Transverse colon (tissue), 4 donors: ENCODE measurements at regions not wholly inside any gene's neighbourhood (a gene's known extent, or its start where the extent isn't known, plus 50 kb on each side); places are given as distances from the start of the nearest gene placed in this dataset.

Source experiments
- DNase-seq: peaks from one replicate; pipeline ENCODE4 v3.0.0-alpha.2; 2019
- H3K27ac ChIP-seq, 4 donors: fragments of 200-600 bp; sonication (generic); 2 replicates each; pipeline ENCODE4 v1.5.1; 2016 to 2018; ENCODE audit warnings: inconsistent platforms in 4 of 4
- H3K27me3 ChIP-seq: fragments of 200-600 bp; sonication (generic); 2 replicates; pipeline ENCODE4 v1.5.1; 2017; ENCODE audit warnings: inconsistent platforms
- H3K36me3 ChIP-seq, 4 donors: fragments of 200-600 bp; sonication (generic); 2 replicates each; pipeline ENCODE4 v1.5.1; 2017 to 2019; ENCODE audit warnings: inconsistent platforms in 4 of 4
- H3K4me1 ChIP-seq, 4 donors: fragments of 200-600 bp; sonication (generic); 2 replicates each; pipeline ENCODE4 v1.5.1; 2017 to 2020; ENCODE audit warnings: inconsistent platforms in 4 of 4
- H3K4me3 ChIP-seq, 4 donors: fragments of 200-600 bp; sonication (generic); 1 replicate in 1 of 4; 2 replicates in 3 of 4; pipeline versions ENCODE4 v1.5.1 to v1.6.1; 2017 to 2019; ENCODE audit warnings: inconsistent platforms in 4 of 4
- H3K9me3 ChIP-seq, 2 donors: fragments of 200-600 bp; sonication (generic); 2 replicates each; pipeline ENCODE4 v1.5.1; 2017 to 2019; ENCODE audit warnings: inconsistent platforms in 2 of 2
- CTCF ChIP-seq, 5 experiments: fragments of 200-600 bp in 3 of 5; fragments of 450-650 bp in 2 of 5; sonication (generic) in 3 of 5; IDR thresholded peaks; 1 replicate in 2 of 5; 2 replicates in 3 of 5; pipeline ENCODE4 v1.5.1; 2016 to 2017; ENCODE audit warnings: antibody characterized with exemption in 5 of 5, inconsistent platforms in 3 of 5, mild to moderate bottlenecking in 2 of 5, moderate library complexity in 1 of 5
- EP300 ChIP-seq: sonication (generic); formaldehyde crosslinking; IDR thresholded peaks from one replicate; pipeline ENCODE4 v1.6.1; 2017; ENCODE audit warnings: antibody characterized with exemption, low read depth
- POLR2A ChIP-seq: fragments of 450-650 bp; IDR thresholded peaks from one replicate; pipeline ENCODE4 v1.6.1; 2016; ENCODE audit warnings: antibody characterized with exemption, mild to moderate bottlenecking, moderate library complexity
- POLR2AphosphoS5 ChIP-seq, 3 donors: sonication (generic); formaldehyde crosslinking; IDR thresholded peaks; one replicate each; pipeline ENCODE4 v1.6.1; 2016; ENCODE audit warnings: antibody characterized with exemption in 3 of 3
- WGBS, 2 donors: methylation state at CpG; one replicate each; pipeline ENCODE4 v1.1.5; 2018; ENCODE audit warnings: low coverage in 1 of 2; 5-methylcytosine and 5-hydroxymethylcytosine counted together
- in situ Hi-C, 4 donors: fragments of 200-750 bp; cut with MboI; loops; one replicate each; pipeline versions ENCODE4 v1.15.0 to v1.15.1; 2017; ENCODE audit warnings: low sequenced_read_pairs in 3 of 4, low pct_ligation_motif_present in 1 of 4, low pct_unique_long_range_greater_than_20kb in 1 of 4
- intact Hi-C: fragments of 100-400 bp; cut with DNase I; formaldehyde crosslinking; loops from one replicate; pipeline ENCODE4 v1.15.1; 2023; ENCODE audit warnings: low total_unique reads

- H3K27ac ChIP-seq, result no peak overlapping the region
- in situ Hi-C loops (no loop called here), intact Hi-C loops (no loop called here)
- no peak for TF ChIP-seq CTCF (IDR thresholded peaks at IDR 0.05)
- TF ChIP-seq POLR2AphosphoS5 (IDR thresholded peaks at IDR 0.05), result no peak
- TF ChIP-seq POLR2A, result no peak
- no peak for TF ChIP-seq EP300
- no peak overlapping the region for H3K4me3 ChIP-seq
- no peaks in the 10 kb centered on the region for H3K9me3 ChIP-seq
- WGBS, 2 donors, result 79 to 100% methylated on average over 1 to 7 of the region's 7 CpGs
- peaks cover 0 to 9% (median 0%) of the 10 kb centered on the region in 4 donors for H3K4me1 ChIP-seq
- no peak for DNase-seq
- H3K27me3 ChIP-seq, result no peaks in the 10 kb centered on the region
- H3K36me3 ChIP-seq, result no peaks in the 10 kb centered on the region
These were observed 102.0 kb upstream of the GATB start for GRCh38 chr4:151862766-151863165.

GRCh38 chr4:151860561-151861093, 99.8 kb upstream of the GATB start:
- Histone ChIP-seq H3K9me3 (no peaks in the 10 kb centered on the region), H3K4me1 (peaks cover 0 to 5% (median 0%) of the 10 kb centered on the region in 4 donors), H3K27ac (no peak overlapping the region), H3K27me3 (no peaks in the 10 kb centered on the region), H3K4me3 (no peak overlapping the region), H3K36me3 (no peaks in the 10 kb centered on the region)
- DNase-seq, result no peak
- in situ Hi-C loops (no loop called here), intact Hi-C loops (no loop called here)
- TF ChIP-seq CTCF (IDR thresholded peaks at IDR 0.05), result no peak
- no peak for TF ChIP-seq EP300
- TF ChIP-seq POLR2AphosphoS5 (IDR thresholded peaks at IDR 0.05), result no peak
- TF ChIP-seq POLR2A, result no peak
- WGBS, 2 donors, result 79 to 86% methylated on average over 11 to 16 of the region's 16 CpGs

GRCh38 chr4:151859641-151860040, 98.8 kb upstream of the GATB start:
- WGBS, 2 donors, result 85 to 100% methylated on average over 2 to 3 of the region's 3 CpGs
- in situ Hi-C loops (no loop called here), intact Hi-C loops (no loop called here)
- no peak for DNase-seq
- Histone ChIP-seq H3K4me1 (no peaks in the 10 kb centered on the region), H3K27ac (no peak overlapping the region), H3K36me3 (no peaks in the 10 kb centered on the region), H3K9me3 (no peaks in the 10 kb centered on the region), H3K4me3 (no peak overlapping the region), H3K27me3 (no peaks in the 10 kb centered on the region)
- TF ChIP-seq EP300 (no peak), POLR2A (no peak), CTCF (IDR thresholded peaks at IDR 0.05) (no peak), POLR2AphosphoS5 (IDR thresholded peaks at IDR 0.05) (no peak)

- intact Hi-C loops, result no loop called here
- no peak for DNase-seq
- H3K36me3 ChIP-seq, result no peaks in the 10 kb centered on the region
- in situ Hi-C loops, result no loop called here
- no peak overlapping the region for H3K4me3 ChIP-seq
- no peaks in the 10 kb centered on the region for H3K4me1 ChIP-seq
- WGBS, 2 donors, result 73 to 77% methylated on average over 3 to 4 of the region's 4 CpGs
- no peaks in the 10 kb centered on the region for H3K27me3 ChIP-seq
- no peaks in the 10 kb centered on the region for H3K9me3 ChIP-seq
- TF ChIP-seq EP300, result no peak
- TF ChIP-seq CTCF (IDR thresholded peaks at IDR 0.05), result no peak
- no peak for TF ChIP-seq POLR2AphosphoS5 (IDR thresholded peaks at IDR 0.05)
- TF ChIP-seq POLR2A, result no peak
- H3K27ac ChIP-seq, result no peak overlapping the region
These were observed 97.5 kb upstream of the GATB start for GRCh38 chr4:151858356-151858755.
